DOHH2 (cell line): ENCODE measurements at regions not wholly inside any gene's neighbourhood (a gene's known extent, or its start where the extent isn't known, plus 50 kb on each side); places are given as distances from the start of the nearest gene placed in this dataset.

ENCODE experiments used
- H3F3A ChIP-seq: fragments of 200-600 bp; sonication (generic), shearing (Covaris generic); 2 replicates; pipeline ENCODE4 v1.6.0; 2016; ENCODE audit warnings: antibody characterized with exemption, mild to moderate bottlenecking; ENCODE audit not compliant: control insufficient read depth, insufficient read depth
- H3K27ac ChIP-seq: fragments of 200-600 bp; sonication (generic); 2 replicates; pipeline ENCODE4 v1.5.1; 2014; ENCODE audit warnings: low read depth, mild to moderate bottlenecking, low read length, moderate library complexity
- H3K27me3 ChIP-seq: fragments of 200-600 bp; sonication (generic); 2 replicates; pipeline ENCODE4 v1.6.1; 2014; ENCODE audit warnings: mild to moderate bottlenecking, low read length, mixed read lengths; ENCODE audit not compliant: control insufficient read depth
- H3K36me3 ChIP-seq: fragments of 200-600 bp; sonication (generic); 2 replicates; pipeline ENCODE4 v1.6.1; 2014; ENCODE audit warnings: mild to moderate bottlenecking, low read length, moderate library complexity, mixed read lengths; ENCODE audit not compliant: control insufficient read depth
- H3K4me1 ChIP-seq: fragments of 200-600 bp; sonication (generic); 2 replicates; pipeline ENCODE4 v1.6.1; 2014; ENCODE audit warnings: mild to moderate bottlenecking, low read length, mixed read lengths; ENCODE audit not compliant: control insufficient read depth
- H3K4me2 ChIP-seq: fragments of 200-600 bp; sonication (generic); 2 replicates; pipeline ENCODE4 v1.6.0; 2014; ENCODE audit warnings: mild to moderate bottlenecking, low read length, moderate library complexity
- H3K4me3 ChIP-seq: fragments of 200-600 bp; sonication (generic); 2 replicates; pipeline ENCODE4 v1.5.1; 2014; ENCODE audit warnings: mild to moderate bottlenecking, low read length, mixed read lengths
- H3K79me2 ChIP-seq: fragments of 200-600 bp; sonication (generic); 2 replicates; pipeline ENCODE4 v1.6.1; 2014; ENCODE audit warnings: mild to moderate bottlenecking, low read length, mixed read lengths; ENCODE audit not compliant: control insufficient read depth
- H3K9me2 ChIP-seq: fragments of 200-600 bp; sonication (generic); replicated peaks from 2 replicates; pipeline ENCODE4 v1.6.1; 2014; ENCODE audit warnings: mild to moderate bottlenecking, low read length, mixed read lengths; ENCODE audit not compliant: control insufficient read depth
- H3K9me3 ChIP-seq: fragments of 200-600 bp; sonication (generic); 2 replicates; pipeline ENCODE4 v1.6.1; 2014; ENCODE audit warnings: antibody characterized with exemption, low read length, mixed read lengths; ENCODE audit not compliant: control insufficient read depth, insufficient read depth
- H4K20me1 ChIP-seq: fragments of 200-600 bp; sonication (generic); 2 replicates; pipeline ENCODE4 v1.6.0; 2014; ENCODE audit warnings: low read depth, mild to moderate bottlenecking, antibody characterized with exemption, low read length, moderate library complexity; ENCODE audit not compliant: control insufficient read depth, insufficient read depth
- CTCF ChIP-seq: fragments of 200-600 bp; sonication (generic); IDR thresholded peaks from one replicate; pipeline ENCODE4 v1.5.1; 2014; ENCODE audit warnings: antibody characterized with exemption, mild to moderate bottlenecking, low read depth, low read length; ENCODE audit not compliant: poor library complexity, severe bottlenecking
- EZH2phosphoT487 ChIP-seq: fragments of 200-600 bp; sonication (generic); IDR thresholded peaks from 2 replicates; pipeline ENCODE4 v1.6.1; 2017; ENCODE audit warnings: borderline replicate concordance, mild to moderate bottlenecking, antibody characterized with exemption, low read length, moderate library complexity, mixed read lengths

- Histone ChIP-seq H3K4me3 (no peak overlapping the region), H3K9me2 (no peaks in the 10 kb centered on the region), H3K4me2 (no peak overlapping the region), H3K79me2 (no peaks in the 10 kb centered on the region), H3K9me3 (no peaks in the 10 kb centered on the region), H3K27me3 (no peaks in the 10 kb centered on the region), H3K36me3 (no peaks in the 10 kb centered on the region), H3F3A (no peaks in the 10 kb centered on the region), H3K4me1 (no peaks in the 10 kb centered on the region), H3K27ac (no peak overlapping the region), H4K20me1 (no peaks in the 10 kb centered on the region)
- TF ChIP-seq CTCF (no peak), EZH2phosphoT487 (no peak)
These were observed 427.4 kb upstream of the DIPK2B start for GRCh38 chrX:45628041-45628440.

- no peaks in the 10 kb centered on the region for H3F3A ChIP-seq
These were observed 422.6 kb upstream of the DIPK2B start for GRCh38 chrX:45623266-45623665.

GRCh38 chrX:45622538-45622937 is 421.9 kb upstream of the DIPK2B start:
- Histone ChIP-seq H3K4me1 (no peaks in the 10 kb centered on the region), H3K79me2 (no peaks in the 10 kb centered on the region), H3K9me2 (no peaks in the 10 kb centered on the region), H3K36me3 (no peaks in the 10 kb centered on the region), H3K27me3 (no peaks in the 10 kb centered on the region), H3K4me3 (no peak overlapping the region), H3F3A (no peaks in the 10 kb centered on the region), H3K4me2 (no peak overlapping the region), H4K20me1 (no peaks in the 10 kb centered on the region), H3K9me3 (no peaks in the 10 kb centered on the region), H3K27ac (no peak overlapping the region)
- TF ChIP-seq EZH2phosphoT487, result no peak
- TF ChIP-seq CTCF, result no peak

More at GRCh38 chrX:45623266-45623665, 422.6 kb upstream of the DIPK2B start:
- H3K4me3 ChIP-seq, result no peak overlapping the region
- H3K27ac ChIP-seq, result no peak overlapping the region
- H3K4me1 ChIP-seq, result no peaks in the 10 kb centered on the region
- no peak overlapping the region for H3K4me2 ChIP-seq
- H3K36me3 ChIP-seq, result no peaks in the 10 kb centered on the region
- H4K20me1 ChIP-seq, result no peaks in the 10 kb centered on the region
- no peaks in the 10 kb centered on the region for H3K27me3 ChIP-seq
- no peak for TF ChIP-seq CTCF
- no peak for TF ChIP-seq EZH2phosphoT487
- no peaks in the 10 kb centered on the region for H3K9me3 ChIP-seq
- no peaks in the 10 kb centered on the region for H3K9me2 ChIP-seq
- H3K79me2 ChIP-seq, result no peaks in the 10 kb centered on the region

- H3K27ac ChIP-seq, result no peak overlapping the region
- no peaks in the 10 kb centered on the region for H3K9me3 ChIP-seq
- H3K27me3 ChIP-seq, result no peaks in the 10 kb centered on the region
These were observed 421.4 kb upstream of the DIPK2B start for GRCh38 chrX:45622042-45622423.

More at GRCh38 chrX:45622042-45622423, 421.4 kb upstream of the DIPK2B start:
- Histone ChIP-seq H3K36me3 (no peaks in the 10 kb centered on the region), H3K4me3 (no peak overlapping the region), H3F3A (no peaks in the 10 kb centered on the region), H4K20me1 (no peaks in the 10 kb centered on the region), H3K9me2 (no peaks in the 10 kb centered on the region), H3K79me2 (no peaks in the 10 kb centered on the region), H3K4me2 (no peak overlapping the region), H3K4me1 (no peaks in the 10 kb centered on the region)
- TF ChIP-seq EZH2phosphoT487 (no peak), CTCF (no peak)
